GM12891 (cell line): ENCODE measurements at regions not wholly inside any gene's neighbourhood (a gene's known extent, or its start where the extent isn't known, plus 50 kb on each side); places are given as distances from the start of the nearest gene placed in this dataset.
"Not testable (repeated sequence)": the region's sequence is repeated elsewhere in the genome, so short reads cannot be mapped to it uniquely, and the experiment has no call there.

Experiments
- DNase-seq: peaks from one replicate; pipeline ENCODE4 v3.0.0; 2011; ENCODE audit warnings: low spot score; ENCODE audit not compliant: insufficient read length
- FAIRE-seq: peaks from 2 replicates; lab custom pipeline; 2011; peaks lifted over from hg19 to GRCh38; lab: Jason Lieb, UNC
- PAX5 ChIP-seq: IDR thresholded peaks from 2 replicates; pipeline ENCODE4 v1.6.1; 2011; ENCODE audit warnings: low read length, moderate library complexity, mild to moderate bottlenecking; ENCODE audit not compliant: insufficient read depth, severe bottlenecking
- POLR2A ChIP-seq: IDR thresholded peaks from 2 replicates; pipeline ENCODE4 v1.6.1; 2011; ENCODE audit warnings: low read depth, low read length, control low read depth
- POLR2AphosphoS5 ChIP-seq: IDR thresholded peaks from 2 replicates; pipeline ENCODE4 v1.6.1; 2011; ENCODE audit warnings: low read depth, low read length, control low read depth
- POU2F2 ChIP-seq: IDR thresholded peaks from 2 replicates; pipeline ENCODE4 v1.6.1; 2011; ENCODE audit warnings: low read depth, mild to moderate bottlenecking, control low read depth, low read length, moderate library complexity
- SPI1 ChIP-seq: IDR thresholded peaks from 2 replicates; pipeline ENCODE4 v1.6.1; 2011; ENCODE audit warnings: low read depth, low read length, control low read depth
- TAF1 ChIP-seq: IDR thresholded peaks from 2 replicates; pipeline ENCODE4 v1.6.1; 2011; ENCODE audit warnings: low read depth, low read length, control low read depth

GRCh38 chr10:84938117-84938905 is 609.9 kb downstream of the CCSER2 start:
- FAIRE-seq (no peak), DNase-seq (no peak)
- no peak for TF ChIP-seq SPI1

DNA sequence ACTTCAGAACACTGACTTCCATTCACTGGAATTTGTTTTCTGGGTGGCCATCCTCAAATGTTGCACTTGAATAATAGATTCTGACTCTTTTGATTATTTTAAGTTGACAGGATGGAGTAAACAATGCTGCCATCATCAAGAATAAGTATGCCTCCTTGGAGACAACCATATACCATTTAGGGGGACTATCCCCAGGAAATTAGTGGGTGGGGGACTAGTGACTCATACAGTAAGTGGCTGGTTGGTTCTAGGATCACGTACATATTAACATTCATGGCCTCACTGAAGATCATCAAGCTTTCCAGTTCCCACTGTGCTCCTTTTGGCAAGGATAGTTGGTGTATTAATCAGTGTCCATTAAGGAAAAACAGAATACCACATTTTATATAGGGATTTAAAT is 615.2 kb downstream of the CCSER2 start:
- DNase-seq = no peak
- FAIRE-seq = no peak
- no peak for TF ChIP-seq POLR2A

- FAIRE-seq = no peak
- no peak for DNase-seq
Measured at GRCh38 chr10:84944187-84944586, 615.8 kb downstream of the CCSER2 start.

DNA sequence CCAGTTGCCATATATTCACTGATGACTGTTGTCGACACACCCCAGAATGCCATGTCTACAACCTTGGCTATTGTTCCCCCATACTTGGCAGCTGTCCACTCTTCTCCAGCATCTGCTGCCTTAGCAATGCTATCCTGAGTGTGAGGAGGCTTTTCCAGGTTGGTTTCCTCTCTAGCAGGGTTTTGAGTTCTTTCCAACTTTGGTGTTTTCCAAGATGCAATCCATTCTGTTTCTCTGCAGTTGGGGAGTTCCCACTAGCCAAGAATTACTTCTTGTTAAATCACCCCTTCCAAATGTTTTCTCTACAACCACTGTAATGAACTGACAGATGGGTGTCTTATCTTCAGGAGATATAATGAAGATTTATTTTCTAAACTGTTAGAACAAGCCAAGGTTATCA is 617.4 kb downstream of the CCSER2 start:
- FAIRE-seq = no peak
- no peak for DNase-seq
- TF ChIP-seq TAF1 (no peak), POLR2A (no peak), POU2F2 (no peak), SPI1 (no peak), PAX5 (no peak), POLR2AphosphoS5 (no peak)

More at GRCh38 chr10:84944187-84944586, 615.8 kb downstream of the CCSER2 start:
- TF ChIP-seq POLR2A (no peak), POU2F2 (no peak), TAF1 (no peak), POLR2AphosphoS5 (no peak), PAX5 (no peak), SPI1 (no peak)

DNA sequence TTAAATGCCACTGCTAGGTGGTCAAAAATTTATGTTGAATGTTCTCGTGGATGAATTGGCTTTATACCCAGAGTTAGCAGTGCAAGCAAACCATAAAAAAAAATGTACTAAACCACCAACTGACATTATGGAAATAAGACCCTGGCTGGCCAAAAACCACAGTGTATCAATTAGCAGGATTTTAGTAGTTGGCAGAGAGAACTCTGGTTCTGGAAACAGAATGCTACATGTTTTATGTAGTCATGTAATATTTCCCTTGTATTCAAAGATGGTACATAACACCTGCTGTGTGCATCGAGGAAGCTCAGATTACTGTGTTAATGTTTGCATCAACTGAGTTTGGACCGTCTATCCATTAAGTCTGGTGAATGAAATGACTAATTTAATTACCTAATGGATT is 618.5 kb downstream of the CCSER2 start:
- TF ChIP-seq POLR2A (no peak), SPI1 (no peak), POLR2AphosphoS5 (no peak), TAF1 (no peak), POU2F2 (no peak), PAX5 (no peak)
- FAIRE-seq (no peak), DNase-seq (no peak)

GRCh38 chr10:84948644-84949043 is 620.3 kb downstream of the CCSER2 start:
- no peak for DNase-seq
- TF ChIP-seq POLR2AphosphoS5 = no peak
- TF ChIP-seq SPI1 = no peak
- TF ChIP-seq TAF1 = no peak
- TF ChIP-seq POLR2A = no peak
- TF ChIP-seq POU2F2 = no peak
- no peak for TF ChIP-seq PAX5
- FAIRE-seq = no peak

DNA sequence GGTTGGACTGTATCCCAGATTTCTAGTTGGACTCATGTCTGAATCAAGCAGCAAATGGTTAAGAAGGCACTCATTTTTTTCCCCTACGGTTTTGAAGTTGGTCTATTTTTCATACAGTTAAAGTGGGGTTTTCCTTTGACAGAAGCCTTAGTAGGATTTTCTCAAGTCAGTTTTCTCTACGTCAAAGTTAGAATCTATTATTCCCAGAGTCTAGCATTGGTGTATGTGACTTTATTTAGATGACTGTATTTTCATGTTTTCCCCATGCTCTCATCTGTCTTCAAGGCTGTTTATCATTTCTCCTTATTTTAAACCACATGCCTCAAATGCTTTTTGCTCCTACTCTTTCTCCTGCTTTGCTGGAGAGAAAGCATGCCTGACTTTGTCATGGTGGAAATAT is 623.2 kb downstream of the CCSER2 start:
- DNase-seq (no peak), FAIRE-seq (no peak)
- no peak for TF ChIP-seq POLR2A
- TF ChIP-seq PAX5 = no peak

DNA sequence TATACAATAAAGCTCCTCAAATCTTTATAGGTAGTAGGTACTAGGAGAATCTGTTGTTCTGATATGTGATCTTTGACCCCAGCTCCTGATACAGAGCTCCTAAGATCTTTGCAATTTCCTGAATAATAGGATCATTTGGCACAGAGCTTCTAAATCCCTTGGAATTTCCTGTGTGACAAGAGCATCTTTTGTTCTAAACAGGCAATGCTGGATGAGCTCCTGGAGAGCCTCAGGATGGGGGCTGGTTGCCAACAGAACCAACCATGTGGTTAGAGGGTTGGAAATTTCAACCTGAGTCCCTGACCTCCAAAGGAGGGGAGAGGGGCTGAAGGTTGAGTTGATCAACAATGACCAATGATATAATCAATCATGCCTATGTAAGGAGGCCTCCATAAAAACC is 629.0 kb downstream of the CCSER2 start:
- TF ChIP-seq POLR2AphosphoS5 = no peak
- no peak for TF ChIP-seq POU2F2
- no peak for TF ChIP-seq SPI1
- TF ChIP-seq TAF1 = no peak
- no peak for TF ChIP-seq PAX5
- TF ChIP-seq POLR2A = no peak
- DNase-seq (no peak), FAIRE-seq (no peak)

GRCh38 chr10:84965468-84965867 is 637.1 kb downstream of the CCSER2 start:
- DNase-seq (no peak), FAIRE-seq (no peak)
- TF ChIP-seq POLR2A = no peak
- TF ChIP-seq POLR2AphosphoS5 = no peak
- no peak for TF ChIP-seq POU2F2
- no peak for TF ChIP-seq SPI1
- no peak for TF ChIP-seq PAX5
- no peak for TF ChIP-seq TAF1

- TF ChIP-seq POU2F2 = no peak
- no peak for TF ChIP-seq POLR2A
- no peak for TF ChIP-seq POLR2AphosphoS5
- TF ChIP-seq TAF1 = no peak
- no peak for TF ChIP-seq PAX5
- TF ChIP-seq SPI1 = no peak
- DNase-seq = no peak
- FAIRE-seq = no peak
Measured at GRCh38 chr10:84966708-84967441, 638.5 kb downstream of the CCSER2 start.

DNA sequence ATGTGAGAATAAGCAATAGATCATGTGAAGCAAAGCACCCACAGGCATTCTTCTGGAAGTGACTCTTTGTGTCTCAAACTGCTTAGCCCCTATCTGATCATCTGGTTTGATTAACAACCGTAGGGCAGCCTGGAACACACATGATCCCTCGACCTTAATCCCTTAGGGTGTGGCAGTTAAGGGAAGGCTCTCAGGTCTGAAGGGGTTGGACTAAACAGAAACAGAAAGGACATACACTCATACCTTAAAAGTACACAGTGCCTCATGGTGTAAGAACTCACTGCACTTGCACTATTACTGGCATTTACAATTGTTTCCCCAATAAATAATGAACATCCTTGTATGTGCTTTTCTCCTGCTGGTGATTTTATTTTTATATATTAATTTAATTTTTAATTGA is 640.9 kb downstream of the CCSER2 start:
- not testable (repeated sequence) for DNase-seq
- FAIRE-seq = peak; percentile 45
